ENCODE measurements at regions not wholly inside any gene's neighbourhood (a gene's known extent, or its start where the extent isn't known, plus 50 kb on each side); places are given as distances from the start of the nearest gene placed in this dataset.

- no peak for TF ChIP-seq POLR2A (IDR thresholded peaks at IDR 0.05; ENCODE audit: control extremely low read depth in 1 of 2, low read depth in 2 of 2, low read length in 2 of 2)
- TF ChIP-seq MAX (IDR thresholded peaks at IDR 0.05), result no peak
- no peak for TF ChIP-seq CEBPB (IDR thresholded peaks at IDR 0.05; ENCODE audit: low read depth, low read length)
- TF ChIP-seq YY1 (IDR thresholded peaks at IDR 0.05; ENCODE audit: low read depth, low read length), result no peak
- TF ChIP-seq CTCF (IDR thresholded peaks at IDR 0.05; ENCODE audit: control extremely low read depth in 1 of 3, insufficient read depth in 1 of 3, low read depth in 1 of 3, low read length in 3 of 3), result no peak
- 0 out of 2 replicates have a peak, but pooled peaks have one; percentile 13 for TF ChIP-seq EGR1 (IDR thresholded peaks at IDR 0.05; ENCODE audit: borderline replicate concordance, low read depth, low read length)
- TF ChIP-seq ZNF274 (IDR thresholded peaks at IDR 0.05; ENCODE audit: borderline replicate concordance, extremely low read depth, low read length), result no peak
- TF ChIP-seq EZH2 (IDR thresholded peaks at IDR 0.05; ENCODE audit: low read depth, low read length, severe bottlenecking), result no peak
- no peak for TF ChIP-seq SIX5 (IDR thresholded peaks at IDR 0.05; ENCODE audit: low read depth, low read length)
- TF ChIP-seq ATF2 (IDR thresholded peaks at IDR 0.05; ENCODE audit: low read length), result no peak
- TF ChIP-seq E2F6 (IDR thresholded peaks at IDR 0.05), result no peak
- TF ChIP-seq BRCA1 (IDR thresholded peaks at IDR 0.05; ENCODE audit: low read depth, low read length), result no peak
- TF ChIP-seq KDM1A (IDR thresholded peaks at IDR 0.05; ENCODE audit: borderline replicate concordance, low read length), result no peak
These were observed 60.0 kb upstream of the EPB41L1 start for GRCh38 chr20:36094497-36094896.
